Activated CD8-positive, alpha-beta memory T cell treated with anti-CD3 and anti-CD28 coated beads, Interleukin-2, amount 50 U/mL, for 48 hours (primary cell): ENCODE measurements at regions not wholly inside any gene's neighbourhood (a gene's known extent, or its start where the extent isn't known, plus 50 kb on each side); places are given as distances from the start of the nearest gene placed in this dataset.

Experiments used
- DNase-seq: peaks from one replicate; pipeline ENCODE4 v3.0.0-alpha.2; 2020

- DNase-seq = peak; percentile 30
Observed at GRCh38 chr2:217070043-217070430, 210.2 kb upstream of the TNP1 start.

GRCh38 chr2:217069263-217070042, 209.6 kb upstream of the TNP1 start:
- DNase-seq = peak; percentile 40

DNA sequence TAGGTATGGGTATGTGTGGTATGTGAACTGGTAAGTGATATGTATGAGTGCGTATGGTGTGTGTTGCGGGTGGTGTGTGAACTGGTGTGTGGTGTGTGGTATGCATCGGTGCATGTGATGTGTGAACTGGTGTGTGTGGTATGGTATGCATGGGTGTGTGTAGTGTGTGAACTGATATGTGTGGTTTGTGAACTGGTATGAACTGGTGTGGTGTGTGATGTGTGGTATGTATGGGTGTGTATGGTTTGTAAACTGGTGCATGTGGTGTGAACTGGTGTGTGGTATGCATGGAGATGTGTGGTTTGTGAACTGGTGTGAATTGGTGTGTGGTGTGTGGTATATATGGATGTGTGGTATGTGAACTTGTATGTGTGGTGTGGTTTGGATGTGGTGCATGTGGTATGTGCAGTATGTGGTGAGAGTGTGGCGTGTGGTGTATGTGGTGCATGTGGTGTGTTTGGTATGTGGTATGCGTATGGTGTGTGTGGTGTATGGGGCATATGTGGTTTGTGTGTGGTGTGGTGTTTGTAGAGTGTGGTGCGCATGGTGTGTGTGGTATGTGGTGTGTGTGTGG, 208.9 kb upstream of the TNP1 start:
- peak; percentile 26 for DNase-seq

DNA sequence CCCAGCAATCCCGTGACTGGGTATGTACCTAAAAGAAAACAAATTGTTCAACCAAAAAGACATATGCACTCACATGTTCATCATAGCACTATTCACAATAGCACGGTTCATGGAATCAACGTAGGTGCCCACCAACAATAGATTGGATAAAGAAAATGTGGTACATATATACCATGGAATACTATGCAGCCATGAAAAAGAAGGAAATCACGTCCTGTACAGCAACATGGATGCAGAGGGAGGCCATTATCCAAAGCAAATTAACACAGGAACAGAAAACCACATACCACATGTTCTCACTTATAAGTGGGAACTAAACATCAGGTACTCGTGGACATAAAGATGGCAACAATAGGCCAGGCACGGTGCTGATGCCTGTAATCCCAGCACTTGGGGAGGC, 207.9 kb upstream of the TNP1 start:
- DNase-seq = no peak

- DNase-seq = no peak
Observed at GRCh38 chr2:217066510-217067270, 206.8 kb upstream of the TNP1 start.

DNA sequence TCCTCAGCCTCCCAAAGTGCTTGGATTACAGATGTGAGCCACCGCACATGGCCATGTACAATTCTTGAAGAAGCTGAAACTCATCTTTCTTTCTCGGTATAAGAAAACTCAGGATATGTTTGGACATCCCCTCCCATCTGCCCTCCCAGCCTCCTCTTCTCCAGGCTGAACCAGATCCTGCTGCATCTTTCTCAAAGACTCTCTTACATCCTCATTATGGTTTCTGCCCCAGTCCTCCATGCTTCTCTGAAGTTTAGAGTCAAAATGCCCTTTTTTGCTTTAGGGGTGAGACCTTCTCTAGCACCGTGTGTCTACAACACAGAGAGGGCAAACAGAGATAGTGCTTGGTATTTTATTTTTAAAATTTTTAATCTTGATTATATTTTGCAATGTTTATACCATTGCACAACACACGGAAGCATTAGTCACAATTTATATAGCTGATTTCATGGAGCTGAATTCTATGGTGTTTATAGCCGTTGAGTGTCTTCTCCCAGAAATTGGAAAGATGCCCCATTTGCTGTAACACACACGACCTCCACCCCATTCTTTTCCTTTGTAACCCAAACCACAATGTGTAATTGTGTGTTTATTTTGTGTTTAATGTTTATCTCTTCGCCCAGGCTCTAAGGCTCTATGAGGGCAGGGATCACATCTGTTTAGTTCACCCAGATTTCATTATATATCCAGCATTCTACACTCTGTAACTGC, 206.0 kb upstream of the TNP1 start:
- DNase-seq = no peak

- DNase-seq = no peak
Observed at GRCh38 chr2:217065012-217065290, 205.1 kb upstream of the TNP1 start.

GRCh38 chr2:217064234-217065011, 204.6 kb upstream of the TNP1 start:
- no peak for DNase-seq

GRCh38 chr2:217063238-217063755, 203.4 kb upstream of the TNP1 start:
- DNase-seq = no peak

DNA sequence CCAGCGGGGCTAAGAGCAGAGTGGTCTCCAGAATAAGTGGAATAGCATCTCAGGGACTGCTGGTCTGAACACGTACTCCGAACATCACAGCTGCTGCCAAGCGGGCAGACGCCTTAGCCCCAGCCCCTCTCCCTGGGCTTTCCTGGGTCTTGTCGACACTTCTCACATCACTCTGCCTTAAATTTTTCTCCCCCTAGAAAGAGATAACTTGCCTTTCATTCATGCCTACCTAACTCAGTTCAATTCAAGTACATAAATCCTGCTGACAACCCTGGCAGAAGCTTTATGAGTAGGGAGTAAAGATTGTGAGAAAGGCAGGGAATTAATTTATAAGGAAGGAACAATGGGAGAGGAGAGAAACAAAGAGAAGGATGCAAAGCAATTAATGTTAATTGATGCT, 202.9 kb upstream of the TNP1 start:
- no peak for DNase-seq

DNA sequence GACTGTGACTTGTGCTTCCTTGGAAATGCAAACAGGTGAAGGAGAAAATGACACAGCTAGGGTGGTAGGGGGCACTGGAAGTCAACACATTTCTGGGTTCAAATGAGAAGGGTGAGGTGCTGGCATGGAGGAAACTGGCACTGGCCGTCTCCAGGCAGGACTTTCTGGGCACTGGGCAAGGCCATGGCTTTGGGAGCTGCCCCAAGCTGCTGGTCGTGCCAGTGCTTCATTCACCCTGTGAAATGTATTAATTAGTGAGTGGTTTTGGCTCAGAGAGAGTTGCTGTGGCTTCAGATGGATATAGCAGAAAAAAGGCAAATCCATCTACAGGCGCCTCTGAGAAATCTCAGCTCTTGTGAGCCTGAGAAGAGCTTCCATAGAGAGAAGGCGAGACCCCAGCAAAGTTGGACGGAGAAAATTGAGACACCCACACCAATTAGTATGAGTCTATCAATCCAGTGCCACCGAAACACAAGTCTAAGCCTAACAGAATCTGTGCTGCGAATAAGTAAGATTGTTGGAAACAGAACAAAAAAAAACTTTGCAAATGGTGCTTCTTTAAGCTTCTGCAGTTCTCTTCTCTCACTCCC, 202.1 kb upstream of the TNP1 start:
- no peak for DNase-seq

DNA sequence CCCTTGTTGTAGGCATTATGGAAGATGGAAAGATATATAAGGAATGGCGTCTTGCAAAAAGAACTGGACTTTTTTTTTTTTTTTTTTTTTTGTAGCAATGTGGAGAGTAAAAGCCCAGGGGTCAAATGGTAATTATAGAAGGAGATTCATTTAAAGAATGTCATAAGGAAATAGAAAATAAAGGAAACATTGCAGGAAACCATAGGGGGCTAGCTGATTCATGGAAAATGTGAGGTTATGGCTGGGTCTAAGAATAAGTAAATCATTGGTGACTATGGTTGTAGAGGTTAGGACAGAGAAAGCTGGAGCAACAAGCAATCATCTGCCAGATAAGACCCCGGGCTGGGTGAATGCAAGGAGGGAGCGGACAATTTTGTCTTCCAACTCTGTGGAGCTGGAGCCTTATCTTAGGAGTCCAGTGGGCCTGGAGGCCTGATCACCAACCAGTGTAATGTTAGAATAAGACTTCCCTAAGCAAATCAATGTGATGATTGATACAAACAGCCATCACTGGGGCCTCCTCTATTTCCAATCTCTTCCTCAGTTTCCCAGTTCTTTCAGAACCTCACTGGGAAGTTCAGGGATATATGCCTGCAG, 201.2 kb upstream of the TNP1 start:
- DNase-seq = no peak

DNA sequence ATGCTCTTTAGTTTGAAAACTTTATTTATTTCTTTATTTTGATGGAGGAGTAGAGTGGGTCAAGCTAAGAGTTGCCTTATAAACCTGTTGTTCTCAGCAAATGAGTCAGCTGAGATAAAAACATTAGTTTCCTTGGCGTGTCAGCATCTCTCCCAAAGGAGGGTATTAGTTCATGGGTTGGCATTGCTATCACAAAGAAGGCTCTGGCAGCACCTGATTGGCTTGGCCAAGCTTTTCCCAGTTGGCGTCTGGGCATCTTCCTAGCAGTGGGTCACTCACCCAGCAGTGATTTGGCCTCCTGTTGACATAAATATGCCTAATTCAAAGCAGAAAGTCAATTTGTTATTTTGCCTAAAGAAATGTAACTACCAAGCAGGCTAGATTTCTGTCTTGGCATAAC, 200.7 kb upstream of the TNP1 start:
- DNase-seq = no peak

DNA sequence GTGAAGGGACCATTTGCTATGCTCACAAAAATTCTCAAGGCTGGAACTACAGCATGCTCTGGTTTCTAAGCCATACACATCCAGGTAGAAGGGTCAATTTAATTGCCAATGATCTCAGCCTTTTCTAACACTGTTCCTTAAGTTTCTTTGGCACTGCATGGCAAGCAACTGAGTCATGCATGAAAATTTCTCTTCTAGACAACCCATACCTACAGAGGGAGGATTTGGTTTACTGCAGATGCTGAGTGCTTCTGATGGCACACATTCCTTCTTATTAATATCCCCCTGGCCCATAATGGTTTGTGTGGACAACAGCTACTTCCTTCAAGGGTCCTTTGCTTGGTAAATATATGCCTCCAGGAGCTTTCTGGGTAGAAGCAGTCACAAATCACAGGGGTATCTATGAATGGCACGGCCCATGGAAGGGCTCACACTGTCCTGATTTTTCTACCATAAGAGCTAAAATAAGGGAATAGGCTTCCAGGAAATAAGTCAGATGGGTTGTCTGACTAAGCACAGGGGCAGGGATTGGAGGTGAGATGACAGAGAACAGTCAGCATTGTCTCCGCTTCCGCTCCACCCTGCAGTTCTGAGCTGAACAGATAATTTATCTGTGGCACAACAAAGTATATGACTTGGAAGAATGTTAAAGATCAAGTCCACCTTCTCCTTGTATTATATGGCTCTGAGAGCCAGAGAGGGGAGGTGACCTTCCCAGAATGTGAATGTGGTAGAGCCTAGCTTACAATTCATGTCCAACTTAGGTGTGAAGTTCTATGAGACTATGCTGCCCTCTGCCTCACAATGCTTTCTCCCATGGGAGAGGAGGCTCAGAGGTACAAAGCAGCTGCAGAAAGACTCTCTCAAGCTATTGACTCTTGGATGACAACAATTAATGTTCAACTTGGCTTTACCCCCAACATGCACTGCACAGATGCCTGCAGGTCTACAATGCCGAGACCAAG, 199.2 kb upstream of the TNP1 start:
- no peak for DNase-seq

DNA sequence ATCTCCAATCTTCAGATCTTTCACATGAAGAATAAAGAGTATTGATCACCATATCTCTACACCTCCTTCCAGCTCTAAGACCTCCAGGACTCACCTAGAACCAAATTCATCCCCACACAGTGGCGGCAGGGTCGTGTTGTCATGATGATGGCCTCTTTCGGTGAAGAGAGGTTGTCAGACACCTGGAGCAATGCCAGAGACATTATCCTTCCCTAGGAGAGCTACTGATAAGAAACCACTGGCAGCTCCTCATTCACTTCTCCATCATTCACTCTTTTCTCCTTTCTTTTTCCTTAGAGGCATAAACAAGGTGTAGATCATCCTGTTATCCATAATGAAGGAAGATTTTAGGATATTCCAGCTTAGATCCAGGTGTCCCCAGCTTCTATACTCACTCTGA, 197.9 kb upstream of the TNP1 start:
- no peak for DNase-seq

DNA sequence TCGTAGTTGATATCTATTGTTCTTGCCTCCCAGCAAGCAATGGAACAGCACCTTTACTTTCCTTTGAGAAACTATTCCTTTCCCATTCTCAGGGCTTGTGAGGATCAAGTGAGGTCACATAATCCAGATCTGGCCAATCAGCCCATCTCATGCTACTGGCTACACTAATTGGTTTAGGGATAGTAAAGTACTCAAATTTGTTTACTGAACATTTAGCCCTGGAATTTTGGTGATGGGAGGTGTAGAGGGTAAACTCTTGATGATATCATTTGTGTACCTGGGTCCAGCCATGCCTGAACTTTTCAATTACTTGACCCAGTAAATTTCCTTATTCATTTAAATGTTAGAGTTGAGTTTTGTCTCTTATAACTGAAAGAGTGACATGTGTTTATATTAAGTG, 195.8 kb upstream of the TNP1 start:
- no peak for DNase-seq

DNA sequence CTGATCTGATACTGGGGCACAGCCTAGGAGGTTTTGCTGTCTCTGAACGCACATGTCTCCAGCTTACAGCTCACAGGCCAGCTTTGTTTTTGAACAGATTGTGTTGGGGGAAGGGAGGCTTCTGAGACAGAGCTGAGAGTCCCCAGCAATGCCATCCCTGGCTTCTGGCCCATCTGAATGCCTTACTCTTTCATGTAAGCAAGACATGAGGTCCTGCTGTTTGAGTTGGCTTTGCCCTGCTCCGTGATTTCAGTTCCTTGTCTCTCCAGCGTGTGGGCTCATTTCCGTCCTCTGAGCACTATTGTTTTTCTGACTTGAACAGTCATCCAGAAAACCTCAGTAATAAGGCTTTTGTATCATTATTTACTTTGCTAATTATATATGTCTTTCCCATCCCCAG, 194.9 kb upstream of the TNP1 start:
- no peak for DNase-seq

DNA sequence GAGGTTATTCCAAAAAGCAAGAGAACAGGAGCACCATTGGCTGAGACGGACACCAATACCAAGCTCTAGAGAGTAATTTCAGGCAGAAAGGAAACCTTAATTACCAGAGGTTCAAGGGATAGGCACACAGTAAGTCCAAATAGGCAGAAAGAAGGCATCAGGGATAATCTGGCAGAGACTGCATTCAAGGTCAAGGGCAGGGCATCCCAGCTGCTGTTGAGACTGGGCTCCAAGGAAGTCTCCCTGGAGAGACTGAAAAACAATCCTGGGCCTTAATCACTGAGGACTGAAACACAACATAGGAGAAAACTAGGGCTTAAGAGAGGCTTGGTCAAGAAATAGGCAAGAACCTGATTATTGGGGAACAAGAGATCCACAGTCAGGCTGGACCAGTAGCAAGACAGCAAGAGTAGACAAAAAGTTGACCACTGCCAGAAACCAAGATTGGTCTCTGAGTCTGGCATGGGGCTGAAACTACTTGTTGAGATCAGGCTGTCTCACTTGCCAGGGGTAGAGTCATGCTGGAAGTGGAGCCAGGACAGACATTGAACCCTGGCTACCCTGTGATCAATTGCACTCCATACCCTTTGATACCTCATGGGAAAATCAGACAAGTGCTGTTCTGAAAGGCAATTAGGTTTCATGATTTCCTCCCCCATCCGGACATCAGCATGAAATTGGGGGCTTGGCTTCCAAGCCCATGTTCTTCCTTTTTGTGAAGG, 193.2 kb upstream of the TNP1 start:
- no peak for DNase-seq

DNA sequence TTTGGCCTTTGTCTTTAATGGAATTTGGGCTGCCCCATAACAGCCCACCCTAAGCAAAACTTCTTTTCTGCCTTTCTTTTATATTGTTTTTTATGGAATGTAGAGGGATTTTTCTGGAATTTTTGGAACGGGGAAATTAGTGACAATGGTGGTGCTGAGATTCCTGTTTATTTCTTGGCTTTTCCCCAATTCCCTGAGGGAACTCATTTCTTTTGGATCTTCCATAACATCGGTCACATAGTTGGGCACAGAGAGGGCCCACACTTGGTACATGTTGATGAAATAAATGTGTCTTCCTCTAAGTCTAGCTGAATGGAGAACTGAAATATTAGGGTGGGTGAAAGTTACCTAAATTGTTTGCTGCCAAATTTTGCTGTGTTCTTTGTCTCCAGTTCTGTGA, 191.6 kb upstream of the TNP1 start:
- no peak for DNase-seq

GRCh38 chr2:217049956-217050355, 190.1 kb upstream of the TNP1 start:
- DNase-seq = no peak
